HS-5 (cell line): ENCODE measurements at regions not wholly inside any gene's neighbourhood (a gene's known extent, or its start where the extent isn't known, plus 50 kb on each side); places are given as distances from the start of the nearest gene placed in this dataset.

ENCODE experiments used
- DNase-seq: peaks from one replicate; pipeline ENCODE4 v3.0.0-alpha.2; 2012; ENCODE audit warnings: low read depth

DNA sequence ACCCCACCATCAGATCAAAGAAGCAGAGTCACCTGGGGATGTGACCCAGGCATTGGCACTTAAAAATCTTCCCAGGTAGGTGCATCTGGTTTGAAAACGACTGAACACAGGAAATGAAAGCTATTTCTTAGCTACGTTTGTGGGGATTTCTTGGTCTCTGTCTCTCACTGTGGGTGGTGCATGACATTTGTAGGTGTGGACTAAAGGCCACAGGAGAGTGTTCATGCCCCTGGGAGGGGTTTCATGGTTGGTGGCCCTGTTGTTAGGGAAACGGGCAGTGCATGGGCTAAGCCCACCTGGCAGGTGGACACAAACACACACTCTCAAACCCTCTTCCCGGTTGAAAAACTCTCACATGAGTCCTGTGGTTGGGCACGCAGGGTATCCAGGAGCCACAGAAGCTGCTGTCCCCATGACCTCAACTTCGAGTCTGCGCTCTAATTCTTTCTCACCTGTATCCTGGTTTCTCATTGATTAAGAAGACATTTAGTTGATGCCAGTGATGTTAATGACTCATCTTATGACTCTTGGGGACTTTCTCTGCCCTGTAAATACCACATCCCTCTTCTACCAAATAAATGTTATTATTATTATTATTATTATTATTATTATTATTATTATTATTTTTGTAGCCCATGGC lies 119.4 kb downstream of the MRPS6 start:
- no peak for DNase-seq

DNA sequence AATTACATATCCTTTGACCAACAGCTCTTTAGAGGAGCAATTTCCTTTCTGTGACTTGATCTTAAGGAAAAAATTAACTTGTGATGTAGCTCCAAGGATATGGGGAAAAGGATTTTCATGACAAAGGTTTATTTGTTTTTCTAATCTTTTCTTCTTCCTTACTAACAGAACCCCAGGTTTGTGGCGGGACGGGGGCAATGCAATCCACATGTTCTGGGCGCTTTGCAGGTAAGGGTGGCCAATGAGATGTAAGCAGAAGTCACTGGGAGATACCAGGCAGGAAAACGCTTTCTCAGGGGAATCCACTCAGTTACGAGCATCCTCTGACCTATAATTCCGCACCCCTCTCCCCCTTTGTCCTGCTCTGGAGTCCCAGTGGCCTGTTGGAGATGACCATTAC lies 122.0 kb downstream of the MRPS6 start:
- DNase-seq: no peak

DNA sequence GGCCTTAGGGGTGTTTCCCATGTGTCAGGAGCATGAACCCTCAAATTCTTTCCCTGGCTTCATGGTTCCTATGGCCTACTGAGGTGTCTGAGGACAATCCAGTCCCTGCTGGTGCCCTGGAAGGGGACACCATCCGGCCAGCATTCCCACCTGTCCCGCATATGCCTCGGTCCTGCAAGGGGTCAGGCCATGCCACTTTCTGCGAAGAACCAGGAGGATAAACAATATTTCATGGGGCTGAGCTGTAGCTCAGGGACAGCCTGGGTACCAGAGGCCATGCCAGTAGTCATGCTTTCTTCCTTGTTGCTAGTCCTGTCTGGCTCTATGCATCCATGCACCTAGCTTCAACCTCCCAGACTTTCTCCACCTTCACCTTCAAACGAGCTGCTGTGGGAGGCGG lies 123.6 kb downstream of the MRPS6 start:
- DNase-seq: no peak

- no peak for DNase-seq
Observed at GRCh38 chr21:34197561-34197960, 124.2 kb downstream of the MRPS6 start.

GRCh38 chr21:34198231-34199120 lies 125.1 kb downstream of the MRPS6 start:
- DNase-seq: no peak

DNA sequence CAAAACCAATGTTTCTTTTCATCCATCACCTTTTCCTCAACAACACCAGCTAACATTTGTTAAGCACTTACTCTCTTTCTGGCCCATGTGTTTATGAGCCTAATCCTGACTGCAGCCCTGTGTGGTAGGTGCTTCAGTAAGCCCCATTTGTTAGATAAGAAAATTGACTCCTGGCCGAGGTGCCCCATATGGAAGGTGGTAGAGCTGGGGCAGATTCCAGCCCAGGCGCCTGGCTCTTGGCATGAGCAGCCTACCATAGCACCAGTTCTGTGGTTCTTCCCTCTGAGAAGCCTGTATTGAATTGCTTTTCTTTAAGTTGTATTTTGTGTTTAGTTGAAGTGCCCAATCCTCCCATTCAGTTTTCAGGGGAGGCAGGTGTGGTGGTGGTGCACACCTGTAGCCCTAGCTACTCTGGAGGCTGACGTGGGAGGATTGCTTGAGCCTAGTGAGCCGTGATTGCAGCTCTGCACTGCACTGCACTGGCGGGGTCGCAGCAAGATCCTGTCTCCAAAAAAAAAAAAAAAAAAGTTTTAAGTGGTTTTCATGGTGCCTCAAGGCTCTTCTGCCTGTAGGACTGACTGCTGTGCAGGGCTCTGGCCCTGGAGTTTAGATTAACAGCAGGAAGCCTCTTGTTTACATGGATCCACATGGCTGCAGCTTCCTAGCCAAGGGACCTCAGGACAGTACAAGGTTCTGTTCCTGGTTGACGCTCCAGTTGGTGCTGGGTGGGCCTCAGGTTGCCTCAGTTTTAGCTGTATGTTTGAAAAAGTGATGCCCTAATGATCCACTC lies 125.9 kb downstream of the MRPS6 start:
- no peak for DNase-seq

GRCh38 chr21:34200288-34200905 lies 127.0 kb downstream of the MRPS6 start:
- no peak for DNase-seq

- DNase-seq: no peak
Observed at GRCh38 chr21:34201001-34201400, 127.6 kb downstream of the MRPS6 start.

- no peak for DNase-seq
Observed at GRCh38 chr21:34201481-34201858, 128.1 kb downstream of the MRPS6 start.

DNA sequence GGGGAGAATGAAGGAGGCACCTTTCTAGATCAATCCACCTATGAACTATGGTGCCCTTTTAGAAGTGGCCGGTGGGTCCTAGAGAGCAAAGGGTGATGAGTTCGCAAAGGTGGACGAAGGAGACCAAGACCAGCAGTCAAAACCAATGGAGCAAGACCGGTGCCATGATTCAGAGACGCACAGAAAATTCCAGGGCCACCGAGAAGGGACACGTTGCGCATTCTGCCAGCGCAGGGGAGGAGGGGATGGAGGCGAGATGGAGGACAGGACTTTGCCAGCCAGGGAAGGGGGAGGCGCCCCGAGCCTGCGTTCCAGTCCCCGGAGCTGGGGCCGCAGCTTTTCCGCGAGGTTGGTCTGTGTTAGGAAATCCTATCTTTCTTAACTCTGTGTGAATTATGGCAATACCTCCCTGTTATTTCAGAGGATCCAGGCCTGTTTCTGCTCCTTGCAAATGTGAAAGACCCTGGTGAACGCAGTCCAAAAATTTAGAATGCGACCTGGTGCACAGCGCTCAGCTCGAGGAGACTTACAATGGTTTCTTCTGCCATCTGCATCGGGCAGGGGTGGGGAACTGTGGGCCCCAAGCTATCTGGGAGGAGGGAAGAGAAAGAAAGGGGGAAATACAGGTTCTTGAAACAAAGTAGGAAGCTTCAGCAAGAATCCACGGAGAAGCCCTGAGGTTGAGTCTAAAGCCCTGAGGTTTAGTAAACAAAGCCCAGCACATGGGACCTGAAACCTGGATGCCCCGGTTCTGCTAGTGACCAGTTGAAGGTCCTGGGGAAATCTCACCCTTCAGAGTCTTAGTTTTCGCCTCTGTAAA lies 129.4 kb downstream of the MRPS6 start:
- DNase-seq: no peak

DNA sequence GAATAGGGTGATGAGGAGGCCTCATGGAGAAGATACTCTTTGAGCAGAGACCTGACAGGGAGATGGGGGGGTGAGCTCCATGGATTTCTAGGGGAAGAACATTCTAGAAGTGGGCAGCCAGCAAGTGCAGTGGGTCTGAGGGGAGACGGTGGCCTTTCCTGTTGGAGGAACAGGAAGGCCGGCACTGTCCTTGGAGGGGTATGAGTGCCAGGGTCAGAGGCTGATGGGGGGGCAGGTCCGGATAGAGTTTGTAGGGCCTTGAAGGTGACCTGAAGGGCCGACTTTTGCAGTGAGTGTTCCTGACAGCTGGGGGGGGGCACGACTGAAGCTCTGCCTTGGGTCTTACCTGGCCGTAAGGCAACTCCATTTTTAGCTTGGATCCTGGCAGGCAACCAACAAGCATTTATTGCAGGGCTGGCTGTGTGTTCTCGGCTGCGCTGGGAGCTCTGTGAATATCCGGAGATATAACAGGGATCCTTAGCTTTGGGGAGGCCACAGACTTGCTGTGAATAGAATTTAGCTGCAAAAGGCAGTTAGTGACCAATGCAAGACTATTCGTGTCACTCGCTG lies 130.6 kb downstream of the MRPS6 start:
- DNase-seq: no peak

GRCh38 chr21:34204481-34205439 lies 131.4 kb downstream of the MRPS6 start:
- no peak for DNase-seq

DNA sequence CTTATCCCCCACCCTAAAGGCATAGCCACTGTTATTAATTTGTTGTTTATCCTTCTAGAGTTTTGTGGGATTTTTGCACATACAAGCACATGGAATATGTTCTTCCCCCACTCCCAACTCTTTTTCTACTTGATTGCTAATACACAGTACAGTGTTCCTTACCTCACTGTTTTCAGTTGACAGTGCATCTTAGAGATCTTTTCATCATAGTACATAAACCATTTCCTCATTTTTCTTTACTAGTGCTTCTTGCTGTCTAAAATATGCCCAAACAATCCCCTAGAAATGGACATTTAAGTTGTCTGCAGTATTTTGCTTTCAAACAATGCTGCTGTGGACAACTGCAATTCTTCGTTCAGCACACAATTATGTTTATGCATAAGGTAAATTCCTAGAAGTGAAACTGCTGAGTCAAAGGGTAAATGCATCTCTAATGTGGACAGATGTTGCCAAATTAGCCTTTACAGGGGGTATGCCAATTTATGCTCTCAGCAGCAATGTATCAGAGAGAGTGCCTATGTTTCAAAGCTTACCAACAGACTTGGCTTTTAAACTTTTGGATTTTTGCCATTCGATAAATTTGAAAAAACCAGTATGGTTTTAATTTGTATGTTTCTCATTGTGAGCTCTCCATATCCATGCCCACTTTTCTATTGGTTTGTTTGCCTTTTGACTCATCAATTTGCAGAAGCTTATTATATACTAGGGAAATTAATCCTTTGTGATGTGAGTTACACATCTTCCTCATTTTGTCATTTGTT lies 132.6 kb downstream of the MRPS6 start:
- DNase-seq: peak; percentile 8

GRCh38 chr21:34213959-34214358 lies 140.6 kb downstream of the MRPS6 start:
- no peak for DNase-seq

GRCh38 chr21:34215501-34215900 lies 142.1 kb downstream of the MRPS6 start:
- DNase-seq: no peak

GRCh38 chr21:34215911-34216717 lies 142.7 kb downstream of the MRPS6 start:
- no peak for DNase-seq

DNA sequence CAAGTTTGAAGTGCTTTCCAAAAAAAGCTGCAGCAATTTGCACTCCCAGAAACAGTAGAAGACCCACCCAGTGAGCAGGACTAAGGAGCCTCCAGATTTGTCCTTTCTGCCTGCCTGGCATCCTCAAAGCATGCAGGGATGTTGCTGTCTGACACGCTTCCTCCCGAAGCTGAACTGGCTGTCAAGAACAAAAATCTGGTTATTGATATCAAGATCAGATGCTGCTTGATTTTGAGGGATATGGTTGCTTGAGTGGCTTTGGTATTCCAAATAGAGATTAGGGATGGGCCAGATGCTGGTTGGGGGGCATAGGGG lies 143.3 kb downstream of the MRPS6 start:
- DNase-seq: no peak

- no peak for DNase-seq
Observed at GRCh38 chr21:34217263-34217662, 143.9 kb downstream of the MRPS6 start.
